ENCODE measurements at regions not wholly inside any gene's neighbourhood (a gene's known extent, or its start where the extent isn't known, plus 50 kb on each side); places are given as distances from the start of the nearest gene placed in this dataset.
"Not testable (repeated sequence)": the region's sequence is repeated elsewhere in the genome, so short reads cannot be mapped to it uniquely, and the experiment has no call there.

DNA sequence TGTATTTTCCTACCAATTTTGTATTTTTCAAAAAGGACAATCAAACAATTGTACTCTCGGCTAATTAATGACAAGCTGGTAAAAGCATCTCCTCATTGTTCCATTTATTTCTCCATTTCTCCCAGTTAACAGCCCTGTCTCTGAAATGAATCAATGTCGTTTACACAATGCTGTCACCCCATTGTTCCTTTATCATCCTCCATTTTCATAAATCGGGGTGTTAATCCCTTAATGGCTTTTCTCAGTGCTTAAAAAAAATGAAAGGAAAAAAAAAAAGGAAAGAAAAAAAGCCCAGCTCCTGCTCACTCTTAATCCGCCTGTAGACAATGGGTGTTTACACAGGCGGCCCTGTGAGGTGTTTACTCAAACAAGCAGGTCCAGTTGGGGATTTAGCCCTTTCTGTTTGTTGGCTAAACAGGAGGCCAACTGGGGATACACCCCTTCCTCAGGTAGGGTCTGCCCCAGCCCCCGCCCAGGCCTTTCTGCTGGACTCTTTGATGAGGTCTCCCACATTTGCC, 86.8 kb upstream of the SALL1 start:
- DNase-seq (ENCODE audit: low read depth): no peak
- TF ChIP-seq, protein P1, sequence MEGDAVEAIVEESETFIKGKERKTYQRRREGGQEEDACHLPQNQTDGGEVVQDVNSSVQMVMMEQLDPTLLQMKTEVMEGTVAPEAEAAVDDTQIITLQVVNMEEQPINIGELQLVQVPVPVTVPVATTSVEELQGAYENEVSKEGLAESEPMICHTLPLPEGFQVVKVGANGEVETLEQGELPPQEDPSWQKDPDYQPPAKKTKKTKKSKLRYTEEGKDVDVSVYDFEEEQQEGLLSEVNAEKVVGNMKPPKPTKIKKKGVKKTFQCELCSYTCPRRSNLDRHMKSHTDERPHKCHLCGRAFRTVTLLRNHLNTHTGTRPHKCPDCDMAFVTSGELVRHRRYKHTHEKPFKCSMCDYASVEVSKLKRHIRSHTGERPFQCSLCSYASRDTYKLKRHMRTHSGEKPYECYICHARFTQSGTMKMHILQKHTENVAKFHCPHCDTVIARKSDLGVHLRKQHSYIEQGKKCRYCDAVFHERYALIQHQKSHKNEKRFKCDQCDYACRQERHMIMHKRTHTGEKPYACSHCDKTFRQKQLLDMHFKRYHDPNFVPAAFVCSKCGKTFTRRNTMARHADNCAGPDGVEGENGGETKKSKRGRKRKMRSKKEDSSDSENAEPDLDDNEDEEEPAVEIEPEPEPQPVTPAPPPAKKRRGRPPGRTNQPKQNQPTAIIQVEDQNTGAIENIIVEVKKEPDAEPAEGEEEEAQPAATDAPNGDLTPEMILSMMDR (IDR thresholded peaks at IDR 0.05; ENCODE audit: low read length, missing control alignments): no peak
- H3K4me3 ChIP-seq (replicated peaks; ENCODE audit: low read depth, low read length): no peak overlapping the region

DNA sequence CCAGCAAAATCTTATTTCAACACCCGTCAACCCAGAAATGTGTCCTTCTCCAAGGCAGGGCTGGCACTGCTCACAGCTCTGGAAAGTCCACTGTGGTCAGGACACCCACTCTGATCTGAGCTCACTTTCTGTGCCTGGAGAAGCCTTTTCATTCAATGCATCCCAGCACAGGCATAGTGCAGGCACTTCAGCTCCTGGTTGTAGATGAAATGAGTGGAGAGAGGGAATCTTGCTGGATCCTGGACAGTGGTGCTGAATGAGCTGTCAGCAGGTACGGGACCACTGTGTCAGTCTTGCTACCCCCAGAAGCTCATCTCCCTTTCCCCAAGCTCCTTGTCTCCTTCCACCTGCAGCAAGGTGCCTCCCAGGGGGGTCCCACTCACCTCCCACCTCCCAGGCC, 86.1 kb upstream of the SALL1 start:
- TF ChIP-seq, protein P1 (IDR thresholded peaks at IDR 0.05; ENCODE audit: low read length, missing control alignments): no peak
- DNase-seq (ENCODE audit: low read depth): no peak

GRCh38 chr16:51236583-51236982, 85.5 kb upstream of the SALL1 start:
- no peak for DNase-seq (ENCODE audit: low read depth)
- no peak overlapping the region for H3K4me3 ChIP-seq (replicated peaks; ENCODE audit: low read depth, low read length)
- TF ChIP-seq, protein P1 (IDR thresholded peaks at IDR 0.05; ENCODE audit: low read length, missing control alignments): no peak

More for the DNA sequence above, 86.1 kb upstream of the SALL1 start:
- no peak overlapping the region for H3K4me3 ChIP-seq (replicated peaks; ENCODE audit: low read depth, low read length)

- TF ChIP-seq, protein P1 (IDR thresholded peaks at IDR 0.05; ENCODE audit: low read length, missing control alignments): no peak
- DNase-seq (ENCODE audit: low read depth): no peak
Measured at GRCh38 chr16:51231702-51232101, 80.6 kb upstream of the SALL1 start.

DNA sequence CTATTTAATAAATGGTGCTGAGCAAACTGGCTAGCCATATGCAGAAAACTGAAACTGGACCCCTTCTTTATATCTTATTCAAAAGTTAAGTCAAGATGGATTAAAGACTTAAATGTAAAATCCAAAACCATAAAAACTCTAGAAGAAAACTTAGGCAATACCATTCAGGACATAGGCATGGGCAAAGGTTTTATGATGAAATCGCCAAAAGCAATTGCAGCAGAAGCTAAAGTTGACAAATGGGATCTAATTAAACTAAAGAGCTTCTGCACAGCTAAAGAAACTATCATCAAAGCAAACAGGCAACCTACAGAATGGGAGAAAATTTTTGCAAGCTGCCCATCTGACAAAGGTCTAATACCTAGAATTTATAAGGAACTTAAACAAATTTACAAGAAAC, 79.0 kb upstream of the SALL1 start:
- not testable (repeated sequence) for H3K4me3 ChIP-seq (replicated peaks; ENCODE audit: low read depth, low read length); DNase-seq (ENCODE audit: low read depth)

More at GRCh38 chr16:51231702-51232101, 80.6 kb upstream of the SALL1 start:
- no peak overlapping the region for H3K4me3 ChIP-seq (replicated peaks; ENCODE audit: low read depth, low read length)

GRCh38 chr16:51228097-51228659, 77.1 kb upstream of the SALL1 start:
- no peak overlapping the region for H3K4me3 ChIP-seq (replicated peaks; ENCODE audit: low read depth, low read length)
- TF ChIP-seq, protein P1 (IDR thresholded peaks at IDR 0.05; ENCODE audit: low read length, missing control alignments): no peak
- DNase-seq (ENCODE audit: low read depth): no peak

- no peak for DNase-seq (ENCODE audit: low read depth)
- H3K4me3 ChIP-seq (replicated peaks; ENCODE audit: low read depth, low read length): no peak overlapping the region
- TF ChIP-seq, protein P1 (IDR thresholded peaks at IDR 0.05; ENCODE audit: low read length, missing control alignments): no peak
Measured at GRCh38 chr16:51225878-51226277, 74.8 kb upstream of the SALL1 start.

Data from fibroblast of pulmonary artery (primary cell).